ENCODE measurements at regions not wholly inside any gene's neighbourhood (a gene's known extent, or its start where the extent isn't known, plus 50 kb on each side); places are given as distances from the start of the nearest gene placed in this dataset.

GRCh38 chr20:23151008-23151703 is 65.0 kb upstream of the CD93 start:
- no peak overlapping the region for H3K27ac ChIP-seq
- TF ChIP-seq CTCF (conservative IDR thresholded peaks at IDR 0.05), result no peak

- no peak for TF ChIP-seq CTCF (conservative IDR thresholded peaks at IDR 0.05)
- no peak overlapping the region for H3K27ac ChIP-seq
Measured at GRCh38 chr20:23150304-23151007, 64.3 kb upstream of the CD93 start.

- TF ChIP-seq CTCF (conservative IDR thresholded peaks at IDR 0.05), result no peak
- H3K27ac ChIP-seq, result no peak overlapping the region
Measured at GRCh38 chr20:23149623-23150279, 63.6 kb upstream of the CD93 start.

- H3K27ac ChIP-seq, result no peak overlapping the region
- no peak for TF ChIP-seq CTCF (conservative IDR thresholded peaks at IDR 0.05)
Measured at GRCh38 chr20:23148731-23149570, 62.8 kb upstream of the CD93 start.

- TF ChIP-seq CTCF (conservative IDR thresholded peaks at IDR 0.05), result no peak
- no peak overlapping the region for H3K27ac ChIP-seq
Measured at GRCh38 chr20:23147964-23148730, 62.0 kb upstream of the CD93 start.

- no peak for TF ChIP-seq CTCF (conservative IDR thresholded peaks at IDR 0.05)
- no peak overlapping the region for H3K27ac ChIP-seq
Measured at GRCh38 chr20:23147647-23147963, 61.5 kb upstream of the CD93 start.
